ENCODE measurements at regions not wholly inside any gene's neighbourhood (a gene's known extent, or its start where the extent isn't known, plus 50 kb on each side); places are given as distances from the start of the nearest gene placed in this dataset.

- ChIA-PET POLR2A (no interaction called here), CTCF (no interaction called here)
- TF ChIP-seq ZBTB1 (tag by site-specific recombination; IDR thresholded peaks at IDR 0.05) (no peak), PRDM10 (tag by site-specific recombination; IDR thresholded peaks at IDR 0.05) (no peak), GLI4 (tag by site-specific recombination; IDR thresholded peaks at IDR 0.05) (no peak), ZNF654 (tag by site-specific recombination; IDR thresholded peaks at IDR 0.05; ENCODE audit: low read depth) (no peak), ZNF311 (tag by site-specific recombination; IDR thresholded peaks at IDR 0.05; ENCODE audit: borderline replicate concordance) (no peak), ZNF658 (tag by site-specific recombination; IDR thresholded peaks at IDR 0.05) (no peak), ZNF398 (tag by site-specific recombination; IDR thresholded peaks at IDR 0.05) (no peak), ZNF404 (tag by site-specific recombination; IDR thresholded peaks at IDR 0.05) (no peak), ZNF747 (tag by site-specific recombination; IDR thresholded peaks at IDR 0.05) (no peak), ZNF26 (tag by site-specific recombination; IDR thresholded peaks at IDR 0.05) (no peak), OSR2 (tag by site-specific recombination; IDR thresholded peaks at IDR 0.05) (no peak), ZNF558 (tag by site-specific recombination; IDR thresholded peaks at IDR 0.05) (no peak)
- Histone ChIP-seq H3K36me3 (ENCODE audit: control insufficient read depth in 2 of 2, insufficient read depth in 1 of 2, low read length in 2 of 2) (no peaks in the 10 kb centered on the region), H3K4me1 (ENCODE audit: control insufficient read depth, insufficient read depth, low read length) (no peaks in the 10 kb centered on the region), H3K27ac (ENCODE audit: extremely low read depth, low read depth, low read length) (no peak overlapping the region), H3K4me3 (ENCODE audit: low read depth, low read length) (no peak overlapping the region), H3K9me3 (ENCODE audit: control insufficient read depth, insufficient read depth, low read depth, low read length) (no peaks in the 10 kb centered on the region)
Observed at GRCh38 chr4:184952522-184952921, 65.8 kb upstream of the HELT start.

GRCh38 chr4:184953421-184953945 lies 64.8 kb upstream of the HELT start:
- TF ChIP-seq ZNF211 (tag by site-specific recombination; IDR thresholded peaks at IDR 0.05; ENCODE audit: low read depth) (no peak), ZBTB6 (tag by site-specific recombination; IDR thresholded peaks at IDR 0.05) (no peak), ZNF544 (tag by site-specific recombination; IDR thresholded peaks at IDR 0.05) (no peak), SP2 (tag by site-specific recombination; IDR thresholded peaks at IDR 0.05) (no peak), OSR2 (tag by site-specific recombination; IDR thresholded peaks at IDR 0.05) (no peak), ZNF639 (tag by site-specific recombination; IDR thresholded peaks at IDR 0.05) (no peak), ZNF133 (tag by site-specific recombination; IDR thresholded peaks at IDR 0.05) (no peak), ZFP37 (tag by site-specific recombination; IDR thresholded peaks at IDR 0.05) (no peak)
- no peak overlapping the region for H3K27ac ChIP-seq (ENCODE audit: extremely low read depth, low read depth, low read length)
- POLR2A ChIA-PET, result no interaction called here
- no peaks in the 10 kb centered on the region for H3K36me3 ChIP-seq (ENCODE audit: control insufficient read depth in 2 of 2, insufficient read depth in 1 of 2, low read length in 2 of 2)
- H3K9me3 ChIP-seq (ENCODE audit: control insufficient read depth, insufficient read depth, low read depth, low read length), result no peaks in the 10 kb centered on the region
- CTCF ChIA-PET, result no interaction called here
- no peaks in the 10 kb centered on the region for H3K4me1 ChIP-seq (ENCODE audit: control insufficient read depth, insufficient read depth, low read length)
- H3K4me3 ChIP-seq (ENCODE audit: low read depth, low read length), result no peak overlapping the region

Data from HEK293 (cell line).